HepG2 (cell line): ENCODE measurements at regions not wholly inside any gene's neighbourhood (a gene's known extent, or its start where the extent isn't known, plus 50 kb on each side); places are given as distances from the start of the nearest gene placed in this dataset.

Experiments used
- ATAC-seq: fragments of 200-7000 bp; cut with Tn5 transposase; 3 replicates; pipeline ENCODE4 v1.9.1; 2020; ENCODE audit warnings: mild to moderate bottlenecking, moderate library complexity
- BruUV-seq: library from RNA; stranded (reverse); fragments of 400-500 nt; replicated peaks from 2 replicates; lab custom pipeline; 2021; lab: Mats Ljungman, UMichigan
- CTCF ChIA-PET: fragments of 300-600 bp; formaldehyde crosslinking; extraction: SDS; loops from one replicate; lab custom pipeline; 2021; ENCODE audit warnings: low total read pairs, inconsistent platforms, low intra/inter-chr PET ratio; lab: Yijun Ruan, JAX
- POLR2A ChIA-PET: fragments of 350-600 bp; sonication (Branson Sonifier 250); formaldehyde crosslinking; loops from one replicate; lab custom pipeline; 2020; ENCODE audit warnings: antibody characterized with exemption, inconsistent platforms; lab: Yijun Ruan, JAX
- DNase-seq: peaks from one replicate; pipeline ENCODE4 v3.0.0-alpha.2; 2015; ENCODE audit warnings: low spot score
- FAIRE-seq: peaks from 3 replicates; lab custom pipeline; 2011; peaks lifted over from hg19 to GRCh38; lab: Jason Lieb, UNC
- H2AFZ ChIP-seq: one replicate; pipeline ENCODE4 v1.6.1; 2011; ENCODE audit warnings: low read length, inconsistent platforms
- H3K27ac ChIP-seq: fragments of 300-600 bp; 3 replicates; pipeline ENCODE4 v1.8.0; 2011; ENCODE audit warnings: mixed run types, mild to moderate bottlenecking, mixed read lengths, low read length, inconsistent platforms; ENCODE audit not compliant: insufficient read depth; ENCODE audit errors: extremely low read length
- H3K27me3 ChIP-seq, 2 experiments: fragments of 200-600 bp in 1 of 2; 2 replicates in 1 of 2; 3 replicates in 1 of 2; pipeline versions ENCODE4 v1.6.0 to v1.8.0; 2011; ENCODE audit warnings: low read length in 2 of 2, mild to moderate bottlenecking in 2 of 2, moderate library complexity in 2 of 2, inconsistent platforms in 1 of 2; ENCODE audit not compliant: insufficient read depth in 2 of 2, control insufficient read depth in 1 of 2
- H3K36me3 ChIP-seq, 2 experiments: fragments of 200-600 bp in 1 of 2; replicated peaks in 1 of 2; 2 replicates in 1 of 2; 3 replicates in 1 of 2; pipeline versions ENCODE4 v1.5.1 to v1.8.0; 2011; ENCODE audit warnings: low read length in 2 of 2, inconsistent platforms in 1 of 2; ENCODE audit not compliant: insufficient read depth in 2 of 2, control insufficient read depth in 1 of 2
- H3K4me1 ChIP-seq: 2 replicates; pipeline ENCODE4 v1.5.1; 2012; ENCODE audit warnings: low read length, inconsistent platforms; ENCODE audit not compliant: insufficient read depth
- H3K4me2 ChIP-seq: 2 replicates; pipeline ENCODE4 v1.6.0; 2011; ENCODE audit warnings: low read depth, low read length, inconsistent platforms
- H3K4me3 ChIP-seq, 3 experiments: fragments of 200-600 bp in 1 of 3; sonication (generic), shearing (Covaris generic) in 1 of 3; replicated peaks in 1 of 3; 2 replicates each; pipeline ENCODE4 v1.5.1; 2011 to 2016; ENCODE audit warnings: low read length in 3 of 3, inconsistent platforms in 2 of 3, low read depth in 2 of 3, mild to moderate bottlenecking in 2 of 3, control low read depth in 1 of 3, mixed read lengths in 1 of 3; ENCODE audit not compliant: insufficient read depth in 1 of 3
- H3K79me2 ChIP-seq: one replicate; pipeline ENCODE4 v1.6.1; 2011; ENCODE audit warnings: low read length, inconsistent platforms; ENCODE audit not compliant: insufficient read depth
- H3K9ac ChIP-seq: 2 replicates; pipeline ENCODE4 v1.6.0; 2011; ENCODE audit warnings: mild to moderate bottlenecking, low read depth, low read length, inconsistent platforms; ENCODE audit not compliant: insufficient read depth
- H3K9me3 ChIP-seq: 2 replicates; pipeline ENCODE4 v1.5.1; 2012; ENCODE audit warnings: mild to moderate bottlenecking, low read length
- H4K20me1 ChIP-seq: 2 replicates; pipeline ENCODE4 v1.6.0; 2011; ENCODE audit warnings: inconsistent platforms, mild to moderate bottlenecking, low read length, moderate library complexity; ENCODE audit not compliant: insufficient read depth
- FUBP1 ChIP-seq: sonication (generic); formaldehyde crosslinking; IDR thresholded peaks from 2 replicates; pipeline ENCODE4 v1.5.1; 2020; ENCODE audit warnings: missing genetic modification reagents, mild to moderate bottlenecking, borderline replicate concordance
- GLI4 ChIP-seq: sonication (generic); formaldehyde crosslinking; IDR thresholded peaks from 2 replicates; pipeline ENCODE4 v1.5.1; 2020; ENCODE audit warnings: missing genetic modification reagents, mild to moderate bottlenecking, moderate library complexity, borderline replicate concordance
- NCOA1 ChIP-seq: sonication (generic); formaldehyde crosslinking; IDR thresholded peaks from 2 replicates; pipeline ENCODE4 v1.9.0; 2021; ENCODE audit warnings: missing genetic modification reagents
- NFRKB ChIP-seq: fragments of 450-650 bp; IDR thresholded peaks from 2 replicates; pipeline ENCODE4 v1.6.1; 2017
- SMARCC2 ChIP-seq: fragments of 450-650 bp; IDR thresholded peaks from 2 replicates; pipeline ENCODE4 v1.6.1; 2017; ENCODE audit warnings: antibody characterized with exemption, mild to moderate bottlenecking
- ZGPAT ChIP-seq: IDR thresholded peaks from 2 replicates; pipeline ENCODE4 v1.6.1; 2016; ENCODE audit warnings: mild to moderate bottlenecking
- ZNF138 ChIP-seq: sonication (generic); formaldehyde crosslinking; IDR thresholded peaks from 2 replicates; pipeline ENCODE4 v1.5.0; 2020; ENCODE audit warnings: mild to moderate bottlenecking, low read depth, missing genetic modification reagents
- ZNF20 ChIP-seq: sonication (generic); formaldehyde crosslinking; IDR thresholded peaks from 2 replicates; pipeline ENCODE4 v1.4.0; 2020; ENCODE audit warnings: mild to moderate bottlenecking, moderate library complexity, missing genetic modification reagents
- ZNF251 ChIP-seq: sonication (generic); formaldehyde crosslinking; IDR thresholded peaks from 2 replicates; pipeline ENCODE4 v1.9.0; 2021; ENCODE audit warnings: mild to moderate bottlenecking, missing genetic modification reagents
- ZNF430 ChIP-seq: sonication (generic); formaldehyde crosslinking; IDR thresholded peaks from 2 replicates; pipeline ENCODE4 v1.9.0; 2021; ENCODE audit warnings: mild to moderate bottlenecking, missing genetic modification reagents
- ZNF513 ChIP-seq: sonication (generic); formaldehyde crosslinking; conservative IDR thresholded peaks from 2 replicates; pipeline ENCODE4 v1.5.0; 2020; ENCODE audit warnings: missing genetic modification reagents
- ZNF766 ChIP-seq: sonication (generic); formaldehyde crosslinking; IDR thresholded peaks from 2 replicates; pipeline ENCODE4 v1.5.0; 2020; ENCODE audit warnings: missing genetic modification reagents, borderline replicate concordance
- ZNF775 ChIP-seq: sonication (generic); formaldehyde crosslinking; IDR thresholded peaks from 2 replicates; pipeline ENCODE4 v1.4.0; 2020; ENCODE audit warnings: missing genetic modification reagents, mild to moderate bottlenecking, moderate library complexity, borderline replicate concordance
- ZSCAN30 ChIP-seq: sonication (generic); formaldehyde crosslinking; IDR thresholded peaks from 2 replicates; pipeline ENCODE4 v1.5.0; 2020; ENCODE audit warnings: mild to moderate bottlenecking, missing genetic modification reagents
- WGBS: methylation state at CpG from one replicate; pipeline ENCODE4 v1.1.6; 2017; ENCODE audit warnings: low lambda C conversion rate; 5-methylcytosine and 5-hydroxymethylcytosine counted together
- in situ Hi-C: cut with HindIII; loops from 2 replicates; pipeline ENCODE4 v1.10.0; 2017; ENCODE audit warnings: low pct_unique_long_range_greater_than_20kb; ENCODE audit not compliant: extremely low pct_ligation_motif_present
- intact Hi-C: fragments of 100-400 bp; cut with micrococcal nuclease; formaldehyde crosslinking; loops from one replicate; pipeline ENCODE4 v1.10.0; 2022; ENCODE audit not compliant: unreplicated experiment

- CTCF ChIA-PET = no interaction called here
- in situ Hi-C loops (no loop called here), intact Hi-C loops (no loop called here)
- BruUV-seq = no TSS peak
- TF ChIP-seq ZNF513 (CRISPR knock-in tag) = no peak
- TF ChIP-seq ZSCAN30 (CRISPR knock-in tag) = no peak
- POLR2A ChIA-PET = no interaction called here
- Histone ChIP-seq H3K9ac (no peak overlapping the region), H3K27me3 (no peaks in the 10 kb centered on the region), H3K27ac (no peak overlapping the region), H3K36me3 (no peaks in the 10 kb centered on the region), H3K9me3 (no peaks in the 10 kb centered on the region), H2AFZ (no peak overlapping the region), H3K4me2 (no peak overlapping the region), H3K79me2 (no peaks in the 10 kb centered on the region), H3K4me1 (no peaks in the 10 kb centered on the region), H3K4me3 (no peak overlapping the region), H4K20me1 (no peaks in the 10 kb centered on the region)
- ATAC-seq = no peak
- no peak for FAIRE-seq
- no peak for DNase-seq
Measured at GRCh38 chr5:99929806-99930135, 605.4 kb upstream of the FAM174A start.

GRCh38 chr5:99929067-99929805 lies 605.9 kb upstream of the FAM174A start:
- no peaks in the 10 kb centered on the region for H3K9me3 ChIP-seq
- TF ChIP-seq GLI4 (CRISPR knock-in tag) = no peak
- no peak for TF ChIP-seq NFRKB
- no peak for TF ChIP-seq ZNF775 (CRISPR knock-in tag)
- no peak for TF ChIP-seq SMARCC2
- no peak for TF ChIP-seq ZNF766
- no peak for TF ChIP-seq NCOA1
- no peak for TF ChIP-seq ZNF251 (CRISPR knock-in tag)
- no peak for TF ChIP-seq ZGPAT (CRISPR knock-in tag)
- TF ChIP-seq ZNF138 (CRISPR knock-in tag) = no peak
- no peak for TF ChIP-seq ZNF430 (CRISPR knock-in tag)
- TF ChIP-seq FUBP1 (CRISPR knock-in tag) = no peak
- no peak for TF ChIP-seq ZNF20 (CRISPR knock-in tag)
- in situ Hi-C loops (no loop called here), intact Hi-C loops (no loop called here)
- no peak overlapping the region for H3K4me2 ChIP-seq
- no CpG with 5 or more reads among the region's 2 CpGs for WGBS
- no peak overlapping the region for H3K27ac ChIP-seq
- BruUV-seq = no TSS peak
- H3K27me3 ChIP-seq = no peaks in the 10 kb centered on the region
- no peak overlapping the region for H3K4me3 ChIP-seq
- H4K20me1 ChIP-seq = no peaks in the 10 kb centered on the region
- DNase-seq = no peak
- no peak overlapping the region for H2AFZ ChIP-seq
- CTCF ChIA-PET = no interaction called here
- no peaks in the 10 kb centered on the region for H3K36me3 ChIP-seq
- H3K4me1 ChIP-seq = no peaks in the 10 kb centered on the region
- POLR2A ChIA-PET = no interaction called here
- no peak overlapping the region for H3K9ac ChIP-seq
- no peak for ATAC-seq
- FAIRE-seq = no peak
- no peaks in the 10 kb centered on the region for H3K79me2 ChIP-seq
